Ovary (tissue), 3 donors: ENCODE measurements at regions not wholly inside any gene's neighbourhood (a gene's known extent, or its start where the extent isn't known, plus 50 kb on each side); places are given as distances from the start of the nearest gene placed in this dataset.
"Not testable (repeated sequence)": the region's sequence is repeated elsewhere in the genome, so short reads cannot be mapped to it uniquely, and the experiment has no call there.

Experiments
- EP300 ChIP-seq: sonication (generic); formaldehyde crosslinking; IDR thresholded peaks from one replicate; pipeline ENCODE4 v1.6.1; 2017; ENCODE audit warnings: antibody characterized with exemption
- POLR2A ChIP-seq: fragments of 450-650 bp; IDR thresholded peaks from one replicate; pipeline ENCODE4 v1.6.1; 2017; ENCODE audit warnings: antibody characterized with exemption, mild to moderate bottlenecking, moderate library complexity
- TF ChIP-seq, protein P1 (sequence below), 3 donors: fragments of 450-650 bp in 2 of 3; fragments of 200-600 bp in 1 of 3; IDR thresholded peaks; one replicate each; pipeline versions ENCODE4 v1.5.1 to v1.8.0; 2016 to 2022; ENCODE audit warnings: antibody characterized with exemption in 3 of 3, mild to moderate bottlenecking in 1 of 3
- donor health status: DM: no; HTN: no; CAD: no.

DNA sequence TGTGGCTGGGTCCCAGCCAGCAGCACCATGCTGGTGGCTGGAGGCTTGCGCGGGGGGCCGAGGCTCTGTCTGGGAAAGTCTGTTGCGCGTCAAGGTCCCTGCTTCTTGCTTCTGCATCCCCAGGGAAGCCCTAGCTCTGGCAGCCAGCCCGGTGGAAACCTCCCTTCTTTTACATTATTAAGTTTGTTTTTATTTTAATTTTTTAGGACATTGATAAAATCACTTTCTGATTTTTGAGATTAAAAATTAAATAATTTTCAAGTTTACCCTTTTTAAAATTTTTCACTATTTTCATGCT is 81.6 kb downstream of the TRIM51G start:
- TF ChIP-seq POLR2A, EP300: not testable (repeated sequence)
- TF ChIP-seq, protein P1, sequence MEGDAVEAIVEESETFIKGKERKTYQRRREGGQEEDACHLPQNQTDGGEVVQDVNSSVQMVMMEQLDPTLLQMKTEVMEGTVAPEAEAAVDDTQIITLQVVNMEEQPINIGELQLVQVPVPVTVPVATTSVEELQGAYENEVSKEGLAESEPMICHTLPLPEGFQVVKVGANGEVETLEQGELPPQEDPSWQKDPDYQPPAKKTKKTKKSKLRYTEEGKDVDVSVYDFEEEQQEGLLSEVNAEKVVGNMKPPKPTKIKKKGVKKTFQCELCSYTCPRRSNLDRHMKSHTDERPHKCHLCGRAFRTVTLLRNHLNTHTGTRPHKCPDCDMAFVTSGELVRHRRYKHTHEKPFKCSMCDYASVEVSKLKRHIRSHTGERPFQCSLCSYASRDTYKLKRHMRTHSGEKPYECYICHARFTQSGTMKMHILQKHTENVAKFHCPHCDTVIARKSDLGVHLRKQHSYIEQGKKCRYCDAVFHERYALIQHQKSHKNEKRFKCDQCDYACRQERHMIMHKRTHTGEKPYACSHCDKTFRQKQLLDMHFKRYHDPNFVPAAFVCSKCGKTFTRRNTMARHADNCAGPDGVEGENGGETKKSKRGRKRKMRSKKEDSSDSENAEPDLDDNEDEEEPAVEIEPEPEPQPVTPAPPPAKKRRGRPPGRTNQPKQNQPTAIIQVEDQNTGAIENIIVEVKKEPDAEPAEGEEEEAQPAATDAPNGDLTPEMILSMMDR (IDR thresholded peaks at IDR 0.05): not testable (repeated sequence)
